ENCODE measurements at regions not wholly inside any gene's neighbourhood (a gene's known extent, or its start where the extent isn't known, plus 50 kb on each side); places are given as distances from the start of the nearest gene placed in this dataset.

GRCh38 chr14:38818555-38818954 lies 284.5 kb downstream of the SEC23A start:
- CTCF ChIA-PET, result no interaction called here
- Histone ChIP-seq H4K91ac (ENCODE audit: insufficient read depth, low read depth, low read length) (no peak overlapping the region), H2BK5ac (ENCODE audit: low read depth, low read length, poor library complexity, severe bottlenecking) (no peak overlapping the region), H4K20me1 (ENCODE audit: insufficient read depth, low read length) (no peaks in the 10 kb centered on the region), H3K27ac (ENCODE audit: insufficient read depth, low read length) (no peak overlapping the region), H3K4me3 (ENCODE audit: insufficient read depth, low read depth, low read length) (no peak overlapping the region), H3K79me1 (ENCODE audit: low read depth in 1 of 2, low read length in 2 of 2) (no peaks in the 10 kb centered on the region), H3K56ac (ENCODE audit: extremely low read depth, insufficient read depth, low read length) (no peak overlapping the region), H2AFZ (replicated peaks; ENCODE audit: low read length, poor library complexity) (no peak overlapping the region), H2AK5ac (ENCODE audit: low read depth, low read length) (no peak overlapping the region), H3K4me2 (ENCODE audit: low read depth, low read length) (no peak overlapping the region), H3K9me3 (ENCODE audit: control insufficient read depth, insufficient read depth, low read length) (no peaks in the 10 kb centered on the region), H3K23ac (ENCODE audit: low read depth, low read length) (no peak overlapping the region), H3K9ac (ENCODE audit: low read depth, low read length) (no peak overlapping the region), H3K27me3 (ENCODE audit: control insufficient read depth, insufficient read depth, low read length) (no peaks in the 10 kb centered on the region), H3K18ac (ENCODE audit: low read depth, low read length) (no peak overlapping the region), H3K36me3 (ENCODE audit: control insufficient read depth, insufficient read depth, low read length) (no peaks in the 10 kb centered on the region), H4K8ac (ENCODE audit: low read depth in 2 of 2, low read length in 2 of 2) (no peak overlapping the region), H2AK9ac (replicated peaks; ENCODE audit: low read depth, low read length, poor library complexity) (no peak overlapping the region), H2BK120ac (ENCODE audit: low read depth, low read length) (no peak overlapping the region), H3K14ac (replicated peaks; ENCODE audit: low read depth, low read length) (no peak overlapping the region), H3K4ac (ENCODE audit: low read depth, low read length) (no peak overlapping the region), H2BK15ac (ENCODE audit: low read depth, low read length) (no peak overlapping the region), H2BK20ac (ENCODE audit: low read depth, low read length) (no peak overlapping the region), H3K9me1 (ENCODE audit: insufficient read depth, low read length) (no peaks in the 10 kb centered on the region), H4K5ac (ENCODE audit: low read depth, low read length) (no peak overlapping the region), H3K4me1 (ENCODE audit: control insufficient read depth, insufficient read depth, low read length) (no peaks in the 10 kb centered on the region)
- no CpG with 5 or more reads among the region's 1 CpG for WGBS, 2 experiments (ENCODE audit: extremely low coverage in 2 of 2, insufficient read length in 1 of 2)
- DNase-seq (no peak), ATAC-seq (ENCODE audit: low read depth) (no peak)
- intact Hi-C loops (cut with micrococcal nuclease) (no loop called here), dilution Hi-C loops (cut with HindIII; ENCODE audit: low sequenced_read_pairs, unreplicated experiment) (no loop called here), in situ Hi-C loops (cut with MboI; ENCODE audit: low sequenced_read_pairs) (no loop called here)
- TF ChIP-seq SMC3 (IDR thresholded peaks at IDR 0.05; ENCODE audit: low read depth, low read length) (no peak), MAZ (IDR thresholded peaks at IDR 0.05; ENCODE audit: borderline replicate concordance, low read depth, low read length) (no peak), RAD21 (IDR thresholded peaks at IDR 0.05; ENCODE audit: low read length) (no peak), USF2 (IDR thresholded peaks at IDR 0.05; ENCODE audit: low read depth, low read length) (no peak), POLR2A (IDR thresholded peaks at IDR 0.05; ENCODE audit: low read depth, low read length) (no peak), RFX5 (IDR thresholded peaks at IDR 0.05; ENCODE audit: low read depth, low read length) (no peak), BHLHE40 (IDR thresholded peaks at IDR 0.05; ENCODE audit: low read depth, low read length) (no peak), NFE2L2 (IDR thresholded peaks at IDR 0.05; ENCODE audit: low read depth, low read length) (no peak), FOS (IDR thresholded peaks at IDR 0.05; ENCODE audit: low read depth, low read length) (no peak), MAFK (IDR thresholded peaks at IDR 0.05; ENCODE audit: low read depth, low read length) (no peak), CHD1 (IDR thresholded peaks at IDR 0.05; ENCODE audit: low read depth, low read length) (no peak), CEBPB (IDR thresholded peaks at IDR 0.05; ENCODE audit: low read depth, low read length) (no peak), RCOR1 (IDR thresholded peaks at IDR 0.05; ENCODE audit: insufficient replicate concordance, low read length) (no peak), MXI1 (IDR thresholded peaks at IDR 0.05; ENCODE audit: borderline replicate concordance, low read depth, low read length) (no peak)
- TF ChIP-seq, protein P1, sequence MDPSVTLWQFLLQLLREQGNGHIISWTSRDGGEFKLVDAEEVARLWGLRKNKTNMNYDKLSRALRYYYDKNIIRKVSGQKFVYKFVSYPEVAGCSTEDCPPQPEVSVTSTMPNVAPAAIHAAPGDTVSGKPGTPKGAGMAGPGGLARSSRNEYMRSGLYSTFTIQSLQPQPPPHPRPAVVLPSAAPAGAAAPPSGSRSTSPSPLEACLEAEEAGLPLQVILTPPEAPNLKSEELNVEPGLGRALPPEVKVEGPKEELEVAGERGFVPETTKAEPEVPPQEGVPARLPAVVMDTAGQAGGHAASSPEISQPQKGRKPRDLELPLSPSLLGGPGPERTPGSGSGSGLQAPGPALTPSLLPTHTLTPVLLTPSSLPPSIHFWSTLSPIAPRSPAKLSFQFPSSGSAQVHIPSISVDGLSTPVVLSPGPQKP (IDR thresholded peaks at IDR 0.05; ENCODE audit: borderline replicate concordance, low read depth, low read length), result no peak
- TF ChIP-seq, protein P2, sequence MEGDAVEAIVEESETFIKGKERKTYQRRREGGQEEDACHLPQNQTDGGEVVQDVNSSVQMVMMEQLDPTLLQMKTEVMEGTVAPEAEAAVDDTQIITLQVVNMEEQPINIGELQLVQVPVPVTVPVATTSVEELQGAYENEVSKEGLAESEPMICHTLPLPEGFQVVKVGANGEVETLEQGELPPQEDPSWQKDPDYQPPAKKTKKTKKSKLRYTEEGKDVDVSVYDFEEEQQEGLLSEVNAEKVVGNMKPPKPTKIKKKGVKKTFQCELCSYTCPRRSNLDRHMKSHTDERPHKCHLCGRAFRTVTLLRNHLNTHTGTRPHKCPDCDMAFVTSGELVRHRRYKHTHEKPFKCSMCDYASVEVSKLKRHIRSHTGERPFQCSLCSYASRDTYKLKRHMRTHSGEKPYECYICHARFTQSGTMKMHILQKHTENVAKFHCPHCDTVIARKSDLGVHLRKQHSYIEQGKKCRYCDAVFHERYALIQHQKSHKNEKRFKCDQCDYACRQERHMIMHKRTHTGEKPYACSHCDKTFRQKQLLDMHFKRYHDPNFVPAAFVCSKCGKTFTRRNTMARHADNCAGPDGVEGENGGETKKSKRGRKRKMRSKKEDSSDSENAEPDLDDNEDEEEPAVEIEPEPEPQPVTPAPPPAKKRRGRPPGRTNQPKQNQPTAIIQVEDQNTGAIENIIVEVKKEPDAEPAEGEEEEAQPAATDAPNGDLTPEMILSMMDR (conservative IDR thresholded peaks at IDR 0.05; ENCODE audit: low read depth, low read length), result no peak
- no TSS peak for BruUV-seq (replicated peaks)
- POLR2A ChIA-PET (ENCODE audit: unreplicated experiment), result no interaction called here
